C1 segment of cervical spinal cord (tissue), 14 donors: ENCODE measurements at regions not wholly inside any gene's neighbourhood (a gene's known extent, or its start where the extent isn't known, plus 50 kb on each side); places are given as distances from the start of the nearest gene placed in this dataset.
A peak's percentile ranks its signal among the peaks of the same experiment; 100 is the strongest.
"Not testable (repeated sequence)": the region's sequence is repeated elsewhere in the genome, so short reads cannot be mapped to it uniquely, and the experiment has no call there.

ENCODE experiments used
- DNase-seq, 14 donors: peaks; one replicate each; lab custom pipeline; 2025; lab: John Stamatoyannopoulos, UW

GRCh38 chr18:57882465-57882864, 79.3 kb upstream of the ATP8B1 start:
- DNase-seq = no peak

GRCh38 chr18:57881818-57882413, 78.8 kb upstream of the ATP8B1 start:
- peak in 12 of 14 donors; percentile 4 to 74 (median 38) for DNase-seq

- not testable (repeated sequence) for DNase-seq
Observed at GRCh38 chr18:57879924-57880323, 76.8 kb upstream of the ATP8B1 start.

DNA sequence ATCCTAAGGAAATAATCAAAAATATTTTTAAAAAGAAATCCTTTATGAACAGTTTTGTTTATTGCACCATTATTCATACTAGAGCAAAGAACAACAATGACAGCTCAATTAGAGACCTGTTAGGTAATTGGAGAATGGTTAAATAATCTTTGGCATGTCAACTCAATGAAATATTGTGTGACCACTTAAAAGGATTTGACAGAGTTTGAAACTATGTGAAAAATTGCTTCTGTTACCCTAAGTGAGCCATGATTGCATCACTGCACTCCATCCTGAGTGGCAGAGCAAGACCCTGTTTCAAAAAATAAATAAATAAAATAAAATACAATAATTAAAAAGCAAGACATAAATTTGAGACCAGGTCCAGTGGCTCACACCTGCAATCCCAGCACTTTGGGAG, 66.1 kb upstream of the ATP8B1 start:
- DNase-seq = no peak

GRCh38 chr18:57866355-57866754, 63.2 kb upstream of the ATP8B1 start:
- DNase-seq = no peak

DNA sequence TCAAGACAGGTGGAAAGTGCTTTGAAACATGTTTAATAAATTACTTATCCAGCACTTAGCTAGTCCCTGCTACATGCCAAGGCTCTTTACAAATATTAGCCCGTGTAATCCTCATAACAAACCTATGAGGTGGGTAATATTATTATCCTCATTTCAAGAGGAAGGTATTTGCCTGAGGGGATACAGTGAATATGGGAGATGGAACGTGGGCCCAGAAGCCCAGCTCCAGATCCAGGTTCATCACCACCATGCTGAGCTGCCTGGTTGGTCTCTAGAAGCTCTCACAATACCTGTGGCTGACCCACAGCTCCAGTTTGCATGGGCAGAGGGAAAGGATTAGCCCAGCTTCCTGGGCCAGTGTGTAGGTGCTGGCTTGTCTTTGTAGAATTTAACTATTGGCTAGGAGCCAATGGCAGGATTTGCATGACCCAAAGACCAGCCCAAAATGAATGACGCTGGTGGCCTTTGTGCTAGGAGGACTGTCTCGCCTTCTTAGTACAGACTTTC, 61.6 kb upstream of the ATP8B1 start:
- no peak for DNase-seq

DNA sequence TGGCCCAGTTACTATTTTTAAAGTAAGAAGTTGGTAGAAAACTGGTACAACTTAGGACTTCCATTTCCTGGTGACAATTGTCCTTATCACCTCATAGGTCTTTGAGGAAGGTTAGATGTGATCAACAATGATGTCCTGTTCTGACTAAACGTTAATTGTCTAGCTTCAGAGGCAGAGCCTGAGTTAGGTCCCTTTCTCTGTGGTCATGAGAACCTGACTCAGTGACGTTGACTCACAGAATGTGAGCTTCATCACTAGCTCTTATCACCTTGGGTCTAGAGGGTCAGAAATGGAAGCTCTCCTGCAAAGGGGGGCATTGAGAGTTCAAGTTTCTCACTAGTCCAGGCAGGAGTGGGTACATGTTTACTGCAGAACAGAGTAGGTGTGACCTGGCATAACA, 60.6 kb upstream of the ATP8B1 start:
- DNase-seq = no peak

DNA sequence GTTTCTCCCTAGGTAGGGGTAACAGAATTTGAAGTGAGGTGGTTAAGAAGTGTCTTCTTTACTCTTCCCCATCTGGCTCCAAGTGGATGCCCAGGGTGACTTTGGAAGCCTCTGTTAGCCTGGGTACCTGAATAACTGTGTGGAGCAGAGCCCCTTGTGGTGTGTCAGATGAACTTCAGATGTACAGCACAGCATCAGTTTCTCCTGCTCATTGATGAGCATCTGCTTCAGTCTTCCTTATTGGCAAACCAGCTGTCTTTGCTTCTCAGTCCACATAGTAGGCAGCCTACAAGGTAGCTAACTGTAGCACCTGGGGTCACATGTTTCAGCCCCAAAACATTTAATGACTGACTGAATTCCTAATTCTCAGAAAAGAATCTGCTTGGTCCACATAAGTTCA, 56.2 kb upstream of the ATP8B1 start:
- DNase-seq = no peak

DNA sequence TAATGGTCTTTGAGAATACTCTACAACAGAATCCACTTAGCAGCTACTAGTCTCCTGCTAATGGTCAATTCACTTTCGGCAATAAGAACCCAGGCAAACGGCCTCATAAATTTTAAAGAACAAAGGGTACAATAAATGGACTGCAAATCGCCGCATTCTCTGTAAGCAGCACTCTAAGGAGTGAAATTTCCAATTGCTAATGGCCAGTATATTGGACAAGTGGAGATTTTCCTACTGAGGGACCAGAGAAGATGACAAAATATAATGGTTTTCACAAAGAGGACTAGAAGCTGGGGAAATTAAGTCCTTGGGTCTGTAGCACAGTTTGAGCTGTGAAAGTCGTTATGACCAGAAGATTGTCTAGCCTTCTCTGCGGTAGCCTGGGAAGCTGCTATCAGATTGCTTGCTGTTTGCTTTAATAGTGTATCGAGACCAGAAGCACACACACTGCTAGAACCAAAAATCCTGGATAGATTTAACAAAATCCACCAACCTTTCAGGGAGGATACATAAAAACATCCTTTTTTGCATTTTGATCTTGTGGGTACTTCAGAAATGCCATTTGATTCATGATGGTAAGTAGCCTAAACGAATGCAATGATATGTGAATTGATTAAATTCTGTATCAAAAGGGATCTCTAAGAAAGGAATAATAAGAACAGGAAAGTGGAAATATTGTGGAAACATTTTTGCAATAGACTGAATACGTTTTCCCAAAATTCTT, 53.6 kb upstream of the ATP8B1 start:
- DNase-seq = no peak

- no peak for DNase-seq
Observed at GRCh38 chr18:57856128-57856527, 53.0 kb upstream of the ATP8B1 start.

GRCh38 chr18:57855551-57855950, 52.4 kb upstream of the ATP8B1 start:
- DNase-seq = no peak

GRCh38 chr18:57854726-57855125, 51.6 kb upstream of the ATP8B1 start:
- DNase-seq = no peak

GRCh38 chr18:57853864-57854263, 50.7 kb upstream of the ATP8B1 start:
- DNase-seq = no peak

DNA sequence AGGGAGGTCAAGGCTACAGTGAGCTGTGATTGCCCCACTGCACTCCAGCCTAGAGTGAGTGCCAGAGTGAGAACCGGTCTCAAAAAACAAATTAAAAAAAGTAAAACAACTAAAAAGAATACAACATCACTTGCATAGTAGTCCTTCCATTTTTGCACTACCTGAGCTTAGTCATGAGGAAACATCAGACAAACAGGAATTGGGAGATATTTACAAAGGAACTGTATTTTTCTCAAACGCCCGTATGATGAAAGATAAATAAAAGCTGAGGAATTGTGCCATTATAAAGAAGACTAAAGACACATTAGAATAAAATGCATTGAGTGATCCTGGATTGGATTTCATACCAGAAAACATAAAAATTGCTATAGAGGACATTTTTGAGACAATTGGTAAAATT, 50.0 kb upstream of the ATP8B1 start:
- DNase-seq = no peak
